Spleen (tissue), 7 donors: ENCODE measurements at regions not wholly inside any gene's neighbourhood (a gene's known extent, or its start where the extent isn't known, plus 50 kb on each side); places are given as distances from the start of the nearest gene placed in this dataset.

Experiments used
- CTCF ChIP-seq, 11 experiments: fragments of 200-600 bp in 7 of 11; fragments of 450-650 bp in 4 of 11; sonication (generic) in 4 of 11; IDR thresholded peaks in 8 of 11; conservative IDR thresholded peaks in 3 of 11; 1 replicate in 7 of 11; 2 replicates in 4 of 11; pipeline versions ENCODE4 v1.4.0 to v1.8.0; 2016 to 2021; ENCODE audit warnings: antibody characterized with exemption in 11 of 11, inconsistent platforms in 4 of 11, mild to moderate bottlenecking in 1 of 11
- POLR2A ChIP-seq, 3 donors: fragments of 450-650 bp; IDR thresholded peaks; one replicate each; pipeline ENCODE4 v1.5.1; 2017; ENCODE audit warnings: antibody characterized with exemption in 3 of 3, mild to moderate bottlenecking in 1 of 3
- donor health status: DM: no; HTN: no; CAD: no; lungs with moderate emphysema.
- donor health status: DM: no; HTN: no; CAD: no.
- donor health status: DM: no; HTN: no; CAD: no.

- no peak for TF ChIP-seq CTCF (IDR thresholded peaks at IDR 0.05 in 8 of 11, conservative IDR thresholded peaks at IDR 0.05 in 3 of 11)
- TF ChIP-seq POLR2A (IDR thresholded peaks at IDR 0.05), result no peak
Measured at GRCh38 chr1:208358651-208359050, 114.5 kb upstream of the PLXNA2 start.
